ENCODE measurements at regions not wholly inside any gene's neighbourhood (a gene's known extent, or its start where the extent isn't known, plus 50 kb on each side); places are given as distances from the start of the nearest gene placed in this dataset.

DNA sequence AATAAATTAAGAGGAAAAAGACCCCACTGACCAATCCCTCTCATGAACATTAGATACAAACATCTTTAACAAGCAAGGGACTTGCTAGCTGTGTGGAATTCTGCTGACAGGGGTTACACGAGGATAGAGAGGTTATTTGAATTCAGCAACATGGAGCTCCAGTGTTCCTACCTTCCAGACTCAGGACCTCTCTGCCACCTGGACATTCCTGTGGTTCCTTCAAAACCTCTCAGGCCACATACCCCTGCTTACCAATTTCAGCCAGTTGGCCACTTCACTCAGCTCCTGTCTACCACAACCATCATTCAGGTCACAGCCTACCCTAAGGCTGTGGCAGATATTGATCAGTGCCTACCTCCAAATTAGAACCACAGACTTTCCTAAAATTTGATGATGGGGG is 147.5 kb downstream of the RRAGC start:
- TF ChIP-seq, protein P1, sequence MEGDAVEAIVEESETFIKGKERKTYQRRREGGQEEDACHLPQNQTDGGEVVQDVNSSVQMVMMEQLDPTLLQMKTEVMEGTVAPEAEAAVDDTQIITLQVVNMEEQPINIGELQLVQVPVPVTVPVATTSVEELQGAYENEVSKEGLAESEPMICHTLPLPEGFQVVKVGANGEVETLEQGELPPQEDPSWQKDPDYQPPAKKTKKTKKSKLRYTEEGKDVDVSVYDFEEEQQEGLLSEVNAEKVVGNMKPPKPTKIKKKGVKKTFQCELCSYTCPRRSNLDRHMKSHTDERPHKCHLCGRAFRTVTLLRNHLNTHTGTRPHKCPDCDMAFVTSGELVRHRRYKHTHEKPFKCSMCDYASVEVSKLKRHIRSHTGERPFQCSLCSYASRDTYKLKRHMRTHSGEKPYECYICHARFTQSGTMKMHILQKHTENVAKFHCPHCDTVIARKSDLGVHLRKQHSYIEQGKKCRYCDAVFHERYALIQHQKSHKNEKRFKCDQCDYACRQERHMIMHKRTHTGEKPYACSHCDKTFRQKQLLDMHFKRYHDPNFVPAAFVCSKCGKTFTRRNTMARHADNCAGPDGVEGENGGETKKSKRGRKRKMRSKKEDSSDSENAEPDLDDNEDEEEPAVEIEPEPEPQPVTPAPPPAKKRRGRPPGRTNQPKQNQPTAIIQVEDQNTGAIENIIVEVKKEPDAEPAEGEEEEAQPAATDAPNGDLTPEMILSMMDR (IDR thresholded peaks at IDR 0.05) = no peak
- no peak for TF ChIP-seq EZH2 (IDR thresholded peaks at IDR 0.05)
